ENCODE measurements at regions not wholly inside any gene's neighbourhood (a gene's known extent, or its start where the extent isn't known, plus 50 kb on each side); places are given as distances from the start of the nearest gene placed in this dataset.

DNA sequence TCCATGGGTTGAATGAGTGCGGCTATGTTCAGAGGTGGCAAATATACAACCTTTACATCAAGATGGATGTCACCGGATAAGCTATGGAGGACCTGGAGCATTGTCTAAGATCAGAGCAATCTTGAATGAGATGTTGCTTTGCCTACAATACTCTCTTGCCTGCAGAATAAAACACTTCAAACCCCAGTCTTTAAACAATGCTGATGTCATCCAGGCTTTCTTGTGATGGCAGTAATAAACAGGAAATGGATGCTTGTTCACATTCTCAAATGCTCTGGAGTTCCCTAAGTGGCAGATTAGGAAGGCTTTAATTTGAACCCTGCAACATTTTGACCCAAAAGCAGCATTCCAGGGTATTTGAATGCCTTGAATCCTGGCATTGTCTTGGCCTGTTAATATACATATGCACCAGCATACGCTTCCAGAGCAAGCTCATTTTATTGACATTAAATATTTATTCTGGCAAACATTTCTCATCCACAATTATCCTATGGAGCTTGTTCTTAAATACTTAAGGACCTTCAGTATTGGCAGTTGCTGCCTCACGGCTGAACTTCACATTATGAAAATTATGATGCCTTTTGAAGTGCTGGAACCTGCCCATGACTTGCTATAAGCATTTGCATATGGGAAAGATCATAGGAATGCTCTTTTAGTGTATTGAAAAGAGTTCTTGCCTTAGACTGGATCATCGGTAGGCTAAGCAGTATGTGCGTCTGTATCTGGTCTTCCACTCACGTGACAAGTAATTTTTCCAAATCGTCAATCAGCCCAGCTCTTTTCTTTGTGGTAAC, 422.7 kb downstream of the SIPA1L2 start:
- no peak overlapping the region for H3K27ac ChIP-seq (replicated peaks)
- no peak overlapping the region for H3K4me3 ChIP-seq (replicated peaks; ENCODE audit: insufficient read depth, low read length)
- peaks cover 5% of the 10 kb centered on the region for H3K27me3 ChIP-seq (ENCODE audit: insufficient read depth, poor library complexity, severe bottlenecking)
- DNase-seq (ENCODE audit: low read depth in 1 of 2, low spot score in 1 of 2): no peak
- no peak for TF ChIP-seq SPI1 (IDR thresholded peaks at IDR 0.05; ENCODE audit: borderline replicate concordance, low read depth)
- no peak for TF ChIP-seq CTCF (IDR thresholded peaks at IDR 0.05; ENCODE audit: insufficient read depth, low read length)
- no peak for TF ChIP-seq POLR2AphosphoS5 (IDR thresholded peaks at IDR 0.05; ENCODE audit: low read depth)
- TF ChIP-seq REST (IDR thresholded peaks at IDR 0.05; ENCODE audit: insufficient replicate concordance, low read depth): no peak
- TF ChIP-seq GABPA (IDR thresholded peaks at IDR 0.05; ENCODE audit: low read depth): no peak

GRCh38 chr1:232204269-232204668, 425.7 kb downstream of the SIPA1L2 start:
- Histone ChIP-seq H3K27ac (replicated peaks) (no peak overlapping the region), H3K27me3 (ENCODE audit: insufficient read depth, poor library complexity, severe bottlenecking) (no peaks in the 10 kb centered on the region), H3K4me3 (replicated peaks; ENCODE audit: insufficient read depth, low read length) (no peak overlapping the region)
- no peak for DNase-seq (ENCODE audit: low read depth in 1 of 2, low spot score in 1 of 2)
- TF ChIP-seq POLR2AphosphoS5 (IDR thresholded peaks at IDR 0.05; ENCODE audit: low read depth) (no peak), CTCF (IDR thresholded peaks at IDR 0.05; ENCODE audit: insufficient read depth, low read length) (no peak), REST (IDR thresholded peaks at IDR 0.05; ENCODE audit: insufficient replicate concordance, low read depth) (no peak), GABPA (IDR thresholded peaks at IDR 0.05; ENCODE audit: low read depth) (no peak), SPI1 (IDR thresholded peaks at IDR 0.05; ENCODE audit: borderline replicate concordance, low read depth) (no peak)

GRCh38 chr1:232201024-232201423, 428.9 kb downstream of the SIPA1L2 start:
- Histone ChIP-seq H3K27ac (replicated peaks) (no peak overlapping the region), H3K27me3 (ENCODE audit: insufficient read depth, poor library complexity, severe bottlenecking) (no peaks in the 10 kb centered on the region), H3K4me3 (replicated peaks; ENCODE audit: insufficient read depth, low read length) (no peak overlapping the region)
- DNase-seq (ENCODE audit: low read depth in 1 of 2, low spot score in 1 of 2): no peak
- TF ChIP-seq POLR2AphosphoS5 (IDR thresholded peaks at IDR 0.05; ENCODE audit: low read depth): no peak
- TF ChIP-seq REST (IDR thresholded peaks at IDR 0.05; ENCODE audit: insufficient replicate concordance, low read depth): no peak
- TF ChIP-seq GABPA (IDR thresholded peaks at IDR 0.05; ENCODE audit: low read depth): no peak
- TF ChIP-seq SPI1 (IDR thresholded peaks at IDR 0.05; ENCODE audit: borderline replicate concordance, low read depth): no peak
- TF ChIP-seq CTCF (IDR thresholded peaks at IDR 0.05; ENCODE audit: insufficient read depth, low read length): no peak
